ENCODE measurements at regions not wholly inside any gene's neighbourhood (a gene's known extent, or its start where the extent isn't known, plus 50 kb on each side); places are given as distances from the start of the nearest gene placed in this dataset.
A peak's percentile ranks its signal among the peaks of the same experiment; 100 is the strongest.

DNA sequence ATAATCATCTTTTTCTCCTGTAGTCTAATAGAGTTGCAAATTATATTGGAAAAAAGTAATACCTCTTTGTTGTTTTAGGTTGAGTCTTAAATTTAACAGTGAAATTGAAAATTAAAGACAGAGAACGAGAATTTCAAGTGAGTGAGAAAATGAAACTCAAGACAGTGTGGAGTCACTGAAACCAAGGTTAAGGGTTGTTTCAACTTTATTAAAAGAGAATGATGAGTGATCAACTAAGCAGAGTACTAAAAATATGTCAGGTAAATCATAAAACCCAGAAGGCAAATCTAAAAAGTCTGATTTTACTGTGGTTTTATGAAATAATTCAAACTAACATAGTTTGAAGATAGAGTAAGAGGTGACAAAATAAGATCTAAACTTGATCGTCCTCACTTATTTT is 782.5 kb upstream of the SEMA6D start:
- RAD21 ChIA-PET (ENCODE audit: unreplicated experiment): interaction anchor here (1.1 kb wide), 1 partner anchor 11 kb away, joined by 3 read pairs; no protein-coding TSS in a partner anchor
- CTCF ChIA-PET: interaction anchor here (1.4 kb wide), 1 partner anchor 17 kb away, joined by 3 read pairs; no protein-coding TSS in a partner anchor
- no peak overlapping the region for H3K4me3 ChIP-seq
- ATAC-seq (peak; percentile 58), FAIRE-seq (no peak), DNase-seq (ENCODE audit: low read depth, low spot score) (no peak)
- no peak overlapping the region for H3K27ac ChIP-seq (ENCODE audit: control insufficient read depth, insufficient read depth)
- no peak overlapping the region for H2AFZ ChIP-seq (ENCODE audit: control insufficient read depth, low read depth, low read length)
- H3K4me2 ChIP-seq (ENCODE audit: control insufficient read depth, insufficient read depth): no peak overlapping the region
- POLR2A ChIA-PET: no interaction called here
- no peaks in the 10 kb centered on the region for H4K20me1 ChIP-seq (ENCODE audit: control insufficient read depth, insufficient read depth)
- H3K36me3 ChIP-seq (ENCODE audit: control insufficient read depth in 2 of 2, insufficient read depth in 2 of 2, low read length in 1 of 2): no peaks in the 10 kb centered on the region
- intact Hi-C loops (cut with micrococcal nuclease; ENCODE audit: unreplicated experiment): no loop called here
- no peaks in the 10 kb centered on the region for H3K9me3 ChIP-seq (replicated peaks; ENCODE audit: control insufficient read depth, insufficient read depth, low read length)
- TF ChIP-seq, protein P1, sequence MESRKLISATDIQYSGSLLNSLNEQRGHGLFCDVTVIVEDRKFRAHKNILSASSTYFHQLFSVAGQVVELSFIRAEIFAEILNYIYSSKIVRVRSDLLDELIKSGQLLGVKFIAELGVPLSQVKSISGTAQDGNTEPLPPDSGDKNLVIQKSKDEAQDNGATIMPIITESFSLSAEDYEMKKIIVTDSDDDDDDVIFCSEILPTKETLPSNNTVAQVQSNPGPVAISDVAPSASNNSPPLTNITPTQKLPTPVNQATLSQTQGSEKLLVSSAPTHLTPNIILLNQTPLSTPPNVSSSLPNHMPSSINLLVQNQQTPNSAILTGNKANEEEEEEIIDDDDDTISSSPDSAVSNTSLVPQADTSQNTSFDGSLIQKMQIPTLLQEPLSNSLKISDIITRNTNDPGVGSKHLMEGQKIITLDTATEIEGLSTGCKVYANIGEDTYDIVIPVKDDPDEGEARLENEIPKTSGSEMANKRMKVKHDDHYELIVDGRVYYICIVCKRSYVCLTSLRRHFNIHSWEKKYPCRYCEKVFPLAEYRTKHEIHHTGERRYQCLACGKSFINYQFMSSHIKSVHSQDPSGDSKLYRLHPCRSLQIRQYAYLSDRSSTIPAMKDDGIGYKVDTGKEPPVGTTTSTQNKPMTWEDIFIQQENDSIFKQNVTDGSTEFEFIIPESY (IDR thresholded peaks at IDR 0.05): no peak
- TF ChIP-seq, protein P2, sequence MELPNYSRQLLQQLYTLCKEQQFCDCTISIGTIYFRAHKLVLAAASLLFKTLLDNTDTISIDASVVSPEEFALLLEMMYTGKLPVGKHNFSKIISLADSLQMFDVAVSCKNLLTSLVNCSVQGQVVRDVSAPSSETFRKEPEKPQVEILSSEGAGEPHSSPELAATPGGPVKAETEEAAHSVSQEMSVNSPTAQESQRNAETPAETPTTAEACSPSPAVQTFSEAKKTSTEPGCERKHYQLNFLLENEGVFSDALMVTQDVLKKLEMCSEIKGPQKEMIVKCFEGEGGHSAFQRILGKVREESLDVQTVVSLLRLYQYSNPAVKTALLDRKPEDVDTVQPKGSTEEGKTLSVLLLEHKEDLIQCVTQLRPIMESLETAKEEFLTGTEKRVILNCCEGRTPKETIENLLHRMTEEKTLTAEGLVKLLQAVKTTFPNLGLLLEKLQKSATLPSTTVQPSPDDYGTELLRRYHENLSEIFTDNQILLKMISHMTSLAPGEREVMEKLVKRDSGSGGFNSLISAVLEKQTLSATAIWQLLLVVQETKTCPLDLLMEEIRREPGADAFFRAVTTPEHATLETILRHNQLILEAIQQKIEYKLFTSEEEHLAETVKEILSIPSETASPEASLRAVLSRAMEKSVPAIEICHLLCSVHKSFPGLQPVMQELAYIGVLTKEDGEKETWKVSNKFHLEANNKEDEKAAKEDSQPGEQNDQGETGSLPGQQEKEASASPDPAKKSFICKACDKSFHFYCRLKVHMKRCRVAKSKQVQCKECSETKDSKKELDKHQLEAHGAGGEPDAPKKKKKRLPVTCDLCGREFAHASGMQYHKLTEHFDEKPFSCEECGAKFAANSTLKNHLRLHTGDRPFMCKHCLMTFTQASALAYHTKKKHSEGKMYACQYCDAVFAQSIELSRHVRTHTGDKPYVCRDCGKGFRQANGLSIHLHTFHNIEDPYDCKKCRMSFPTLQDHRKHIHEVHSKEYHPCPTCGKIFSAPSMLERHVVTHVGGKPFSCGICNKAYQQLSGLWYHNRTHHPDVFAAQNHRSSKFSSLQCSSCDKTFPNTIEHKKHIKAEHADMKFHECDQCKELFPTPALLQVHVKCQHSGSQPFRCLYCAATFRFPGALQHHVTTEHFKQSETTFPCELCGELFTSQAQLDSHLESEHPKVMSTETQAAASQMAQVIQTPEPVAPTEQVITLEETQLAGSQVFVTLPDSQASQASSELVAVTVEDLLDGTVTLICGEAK (IDR thresholded peaks at IDR 0.05; ENCODE audit: borderline replicate concordance): peak; percentile 73; the same call in 1 of the 2 replicates
- TF ChIP-seq SRF (IDR thresholded peaks at IDR 0.05; ENCODE audit: low read depth in 2 of 2, low read length in 2 of 2) (no peak), CBFB (IDR thresholded peaks at IDR 0.05; ENCODE audit: low read depth) (no peak)
- no TSS peak for BruUV-seq (replicated peaks)
- no peak overlapping the region for H3K9ac ChIP-seq (ENCODE audit: control insufficient read depth, insufficient read depth, low read length)
- SMC1A ChIA-PET (ENCODE audit: uncharacterized antibody, unreplicated experiment): no interaction called here
- H3K79me2 ChIP-seq (ENCODE audit: control insufficient read depth, insufficient read depth, low read length): no peaks in the 10 kb centered on the region
- H3K4me1 ChIP-seq (ENCODE audit: control insufficient read depth, insufficient read depth, low read length): no peaks in the 10 kb centered on the region
- 3% methylated on average over 2 of the region's 2 CpGs for WGBS (ENCODE audit: insufficient coverage, insufficient replicate concordance, low lambda C conversion rate, missing lambda C conversion rate)
- no peaks in the 10 kb centered on the region for H3K27me3 ChIP-seq (replicated peaks in 1 of 2; ENCODE audit: control insufficient read depth in 2 of 2, insufficient read depth in 2 of 2, low read length in 1 of 2)
- in situ Hi-C loops (cut with MboI): no loop called here

All from GM12878 (cell line).